Endodermal cell (in vitro differentiated cells): ENCODE measurements at regions not wholly inside any gene's neighbourhood (a gene's known extent, or its start where the extent isn't known, plus 50 kb on each side); places are given as distances from the start of the nearest gene placed in this dataset.
"Not testable (repeated sequence)": the region's sequence is repeated elsewhere in the genome, so short reads cannot be mapped to it uniquely, and the experiment has no call there.

Experiments
- DNase-seq: peaks from one replicate; pipeline ENCODE4 v3.0.0-alpha.2; 2017
- H3K27ac ChIP-seq: 2 replicates; pipeline ENCODE4 v1.5.1; 2013; ENCODE audit warnings: mild to moderate bottlenecking, low read depth, low read length, moderate library complexity
- H3K27me3 ChIP-seq: 2 replicates; pipeline ENCODE4 v1.6.1; 2013; ENCODE audit warnings: mild to moderate bottlenecking, low read length, moderate library complexity; ENCODE audit not compliant: insufficient read depth, control insufficient read depth, poor library complexity, severe bottlenecking
- H3K36me3 ChIP-seq: 2 replicates; pipeline ENCODE4 v1.7.0; 2013; ENCODE audit warnings: mild to moderate bottlenecking, low read length, moderate library complexity; ENCODE audit not compliant: control insufficient read depth, insufficient read depth
- H3K4me1 ChIP-seq: one replicate; pipeline ENCODE4 v1.7.0; 2013; ENCODE audit warnings: low read length; ENCODE audit not compliant: control insufficient read depth, insufficient read depth
- H3K4me3 ChIP-seq: 2 replicates; pipeline ENCODE4 v1.5.1; 2013; ENCODE audit warnings: mild to moderate bottlenecking, low read length, moderate library complexity
- H3K9ac ChIP-seq: 2 replicates; pipeline ENCODE4 v1.6.1; 2013; ENCODE audit warnings: mild to moderate bottlenecking, low read length, moderate library complexity; ENCODE audit not compliant: poor library complexity, severe bottlenecking; ENCODE audit errors: extremely low read depth
- H3K9me3 ChIP-seq: 2 replicates; pipeline ENCODE4 v1.6.1; 2013; ENCODE audit warnings: mild to moderate bottlenecking, low read length, moderate library complexity; ENCODE audit not compliant: control insufficient read depth
- H3K27ac Mint-ChIP-seq: 2 replicates; pipeline ENCODE4 v1.8.0; 2020; ENCODE audit warnings: mixed read lengths
- H3K27me3 Mint-ChIP-seq: 2 replicates; pipeline ENCODE4 v1.8.0; 2021; ENCODE audit warnings: mild to moderate bottlenecking, mixed read lengths; ENCODE audit not compliant: insufficient read depth
- H3K36me3 Mint-ChIP-seq: 2 replicates; pipeline ENCODE4 v1.8.0; 2020; ENCODE audit warnings: low read depth, mixed read lengths
- H3K4me1 Mint-ChIP-seq: 2 replicates; pipeline ENCODE4 v1.8.0; 2020; ENCODE audit warnings: mixed read lengths
- H3K4me3 Mint-ChIP-seq: 2 replicates; pipeline ENCODE4 v1.8.0; 2020; ENCODE audit warnings: mild to moderate bottlenecking, moderate library complexity, mixed read lengths
- H3K9me3 Mint-ChIP-seq: 2 replicates; pipeline ENCODE4 v1.8.0; 2020; ENCODE audit warnings: mild to moderate bottlenecking, mixed read lengths
- WGBS, 2 experiments: methylation state at CpG; one replicate each; pipeline versions ENCODE4 v1.1.5 to v1.1.7; 2013; ENCODE audit warnings: missing lambda C conversion rate in 2 of 2, mixed read lengths in 1 of 2; ENCODE audit not compliant: insufficient coverage in 1 of 2, insufficient read length in 1 of 2; 5-methylcytosine and 5-hydroxymethylcytosine counted together
- TF ChIP-seq, protein P1 (sequence below): fragments of 200-600 bp; sonication (generic); conservative IDR thresholded peaks from 2 replicates; pipeline ENCODE4 v1.5.0; 2021; ENCODE audit warnings: antibody characterized with exemption, mild to moderate bottlenecking

DNA sequence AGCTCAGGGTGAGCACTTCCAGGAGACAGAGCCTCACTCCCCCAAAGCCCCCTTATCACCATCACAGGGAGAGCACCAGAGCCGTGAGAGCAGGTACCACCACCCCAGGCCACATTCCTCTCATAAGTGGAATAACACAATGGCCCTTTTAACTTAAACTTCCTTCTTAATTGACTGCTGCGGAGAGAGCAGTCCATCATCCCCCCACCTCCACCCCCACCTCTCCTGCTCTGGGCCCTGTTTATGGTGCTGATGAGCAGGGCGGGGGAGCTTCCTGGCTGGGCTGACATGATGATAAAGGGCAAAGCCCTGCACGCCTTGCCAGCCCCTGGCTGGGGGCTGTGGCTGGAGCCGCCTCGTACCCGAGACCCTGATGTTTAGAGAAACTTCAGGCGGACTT, 81.4 kb upstream of the PODXL start:
- H3K27me3 Mint-ChIP-seq = peaks cover 7% of the 10 kb centered on the region
- H3K27me3 ChIP-seq = no peaks in the 10 kb centered on the region
- H3K4me1 Mint-ChIP-seq = peaks cover 49% of the 10 kb centered on the region
- peak overlapping the region; percentile 79 for H3K27ac Mint-ChIP-seq
- H3K4me3 ChIP-seq = no peak overlapping the region
- 66 to 72% methylated on average over 5 to 8 of the region's 8 CpGs for WGBS, 2 experiments
- H3K9me3 ChIP-seq = no peaks in the 10 kb centered on the region
- no peak overlapping the region for H3K4me3 Mint-ChIP-seq
- no peak overlapping the region for H3K9ac ChIP-seq
- H3K4me1 ChIP-seq = peaks cover 11% of the 10 kb centered on the region
- no peaks in the 10 kb centered on the region for H3K9me3 Mint-ChIP-seq
- H3K36me3 ChIP-seq = no peaks in the 10 kb centered on the region
- DNase-seq = peak; percentile 84
- H3K36me3 Mint-ChIP-seq = no peaks in the 10 kb centered on the region
- H3K27ac ChIP-seq = no peak overlapping the region
- TF ChIP-seq, protein P1, sequence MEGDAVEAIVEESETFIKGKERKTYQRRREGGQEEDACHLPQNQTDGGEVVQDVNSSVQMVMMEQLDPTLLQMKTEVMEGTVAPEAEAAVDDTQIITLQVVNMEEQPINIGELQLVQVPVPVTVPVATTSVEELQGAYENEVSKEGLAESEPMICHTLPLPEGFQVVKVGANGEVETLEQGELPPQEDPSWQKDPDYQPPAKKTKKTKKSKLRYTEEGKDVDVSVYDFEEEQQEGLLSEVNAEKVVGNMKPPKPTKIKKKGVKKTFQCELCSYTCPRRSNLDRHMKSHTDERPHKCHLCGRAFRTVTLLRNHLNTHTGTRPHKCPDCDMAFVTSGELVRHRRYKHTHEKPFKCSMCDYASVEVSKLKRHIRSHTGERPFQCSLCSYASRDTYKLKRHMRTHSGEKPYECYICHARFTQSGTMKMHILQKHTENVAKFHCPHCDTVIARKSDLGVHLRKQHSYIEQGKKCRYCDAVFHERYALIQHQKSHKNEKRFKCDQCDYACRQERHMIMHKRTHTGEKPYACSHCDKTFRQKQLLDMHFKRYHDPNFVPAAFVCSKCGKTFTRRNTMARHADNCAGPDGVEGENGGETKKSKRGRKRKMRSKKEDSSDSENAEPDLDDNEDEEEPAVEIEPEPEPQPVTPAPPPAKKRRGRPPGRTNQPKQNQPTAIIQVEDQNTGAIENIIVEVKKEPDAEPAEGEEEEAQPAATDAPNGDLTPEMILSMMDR = no peak

DNA sequence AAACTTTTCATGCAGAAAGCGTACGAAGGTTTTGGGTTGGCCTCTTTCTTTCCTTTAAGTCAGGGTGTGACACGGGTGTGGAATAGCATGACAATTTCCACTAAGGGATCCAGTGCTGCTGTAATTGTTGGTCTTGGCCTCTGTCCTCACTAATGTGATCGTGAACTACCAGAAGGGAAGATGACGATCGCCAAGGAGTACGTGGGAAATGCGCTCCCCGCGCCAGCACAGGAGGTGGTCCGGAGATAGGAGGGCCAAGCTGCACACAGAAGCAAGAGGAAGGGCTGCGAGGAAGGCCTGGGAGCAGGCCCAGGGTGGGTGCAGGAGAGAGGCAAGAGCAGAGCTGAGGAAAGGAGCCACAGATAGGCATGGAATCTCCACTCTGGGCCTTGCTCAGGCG, 79.7 kb upstream of the PODXL start:
- H3K27ac ChIP-seq = no peak overlapping the region
- Mint-ChIP-seq H3K27ac (no peak overlapping the region), H3K4me3 (no peak overlapping the region), H3K9me3 (no peaks in the 10 kb centered on the region), H3K36me3 (no peaks in the 10 kb centered on the region), H3K4me1 (peaks cover 45% of the 10 kb centered on the region), H3K27me3 (peaks cover 4% of the 10 kb centered on the region)
- no peaks in the 10 kb centered on the region for H3K36me3 ChIP-seq
- no peaks in the 10 kb centered on the region for H3K9me3 ChIP-seq
- TF ChIP-seq, protein P1 = no peak
- H3K27me3 ChIP-seq = no peaks in the 10 kb centered on the region
- no peak overlapping the region for H3K4me3 ChIP-seq
- H3K9ac ChIP-seq = no peak overlapping the region
- WGBS, 2 experiments = 85 to 87% methylated on average over 9 to 13 of the region's 13 CpGs
- peaks cover 11% of the 10 kb centered on the region for H3K4me1 ChIP-seq
- DNase-seq = no peak

DNA sequence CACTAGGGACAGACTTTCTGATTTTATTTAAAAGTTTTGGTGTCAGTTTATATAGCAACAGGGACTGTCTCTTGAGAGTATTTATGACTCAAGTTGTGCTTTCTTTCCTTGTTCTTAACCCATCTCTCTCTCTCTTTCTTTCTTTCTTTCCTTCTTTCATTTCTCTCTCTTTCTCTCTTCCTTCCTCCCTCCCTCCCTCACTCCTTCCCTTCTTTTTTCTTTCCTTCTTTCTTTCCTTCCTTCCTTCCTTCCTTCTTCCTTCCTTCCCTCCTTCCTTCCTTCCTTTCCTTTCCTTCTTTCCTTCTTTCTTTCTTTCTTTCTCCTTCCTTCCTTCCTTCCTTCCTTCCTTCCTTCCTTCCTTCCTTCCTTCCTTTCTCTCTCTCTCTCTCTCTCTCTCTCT, 77.8 kb upstream of the PODXL start:
- H3K27ac ChIP-seq, H3K27ac Mint-ChIP-seq, DNase-seq, H3K4me3 Mint-ChIP-seq, H3K27me3 ChIP-seq, H3K9me3 Mint-ChIP-seq, H3K4me3 ChIP-seq, H3K9ac ChIP-seq, H3K36me3 Mint-ChIP-seq, H3K36me3 ChIP-seq, H3K9me3 ChIP-seq: not testable (repeated sequence)
- peaks cover 11% of the 10 kb centered on the region for H3K4me1 ChIP-seq
- peaks cover 49% of the 10 kb centered on the region for H3K4me1 Mint-ChIP-seq
- peaks cover 11% of the 10 kb centered on the region for H3K27me3 Mint-ChIP-seq

DNA sequence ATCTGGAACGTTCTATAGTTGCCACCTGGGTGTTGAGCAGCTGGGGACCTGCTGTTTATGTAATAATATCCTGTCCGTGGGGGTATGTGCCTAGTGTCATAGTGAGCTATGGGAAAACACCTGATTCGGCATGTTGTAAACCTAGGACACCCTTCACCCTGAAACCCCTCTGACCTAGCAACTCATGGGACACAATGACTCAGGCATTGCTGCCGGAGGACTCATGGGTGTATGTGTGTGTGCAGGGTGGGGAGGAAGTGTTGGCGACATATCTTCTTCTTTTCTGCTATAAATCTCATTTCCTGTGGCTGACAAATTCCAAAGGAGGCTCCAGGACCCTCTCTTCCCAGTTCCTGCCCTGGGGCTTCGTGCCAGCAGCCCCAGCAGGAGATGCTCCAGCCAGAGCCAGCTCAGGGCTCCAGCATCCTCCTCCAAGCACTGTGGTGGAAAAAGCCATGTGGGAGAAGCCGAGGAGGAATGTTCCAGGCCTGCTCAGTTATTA, 77.0 kb upstream of the PODXL start:
- Histone ChIP-seq H3K36me3 (no peaks in the 10 kb centered on the region), H3K27me3 (no peaks in the 10 kb centered on the region), H3K9me3 (no peaks in the 10 kb centered on the region), H3K9ac (no peak overlapping the region), H3K4me1 (peaks cover 8% of the 10 kb centered on the region), H3K27ac (no peak overlapping the region), H3K4me3 (no peak overlapping the region)
- 81 to 90% methylated on average over 4 to 7 of the region's 7 CpGs for WGBS, 2 experiments
- DNase-seq = peak; percentile 47
- no peak overlapping the region for H3K27ac Mint-ChIP-seq
- peaks cover 11% of the 10 kb centered on the region for H3K27me3 Mint-ChIP-seq
- no peaks in the 10 kb centered on the region for H3K9me3 Mint-ChIP-seq
- H3K36me3 Mint-ChIP-seq = no peaks in the 10 kb centered on the region
- peaks cover 46% of the 10 kb centered on the region for H3K4me1 Mint-ChIP-seq
- TF ChIP-seq, protein P1 = no peak
- no peak overlapping the region for H3K4me3 Mint-ChIP-seq
